Testis (tissue), 2 donors: ENCODE measurements at regions not wholly inside any gene's neighbourhood (a gene's known extent, or its start where the extent isn't known, plus 50 kb on each side); places are given as distances from the start of the nearest gene placed in this dataset.
A peak's percentile ranks its signal among the peaks of the same experiment; 100 is the strongest.

Experiments used
- DNase-seq: peaks from one replicate; pipeline ENCODE4 v3.0.0-alpha.2; 2019
- H3K27ac ChIP-seq, 2 donors: fragments of 200-600 bp; sonication (generic); one replicate each; pipeline ENCODE4 v1.5.1; 2019
- H3K27me3 ChIP-seq: fragments of 200-600 bp; sonication (generic); one replicate; pipeline ENCODE4 v1.5.1; 2019
- H3K36me3 ChIP-seq: fragments of 200-600 bp; sonication (generic); one replicate; pipeline ENCODE4 v1.5.1; 2017; ENCODE audit warnings: low read depth; ENCODE audit errors: missing control alignments
- H3K4me1 ChIP-seq: fragments of 200-600 bp; sonication (generic); one replicate; pipeline ENCODE4 v1.5.1; 2019
- H3K4me3 ChIP-seq, 2 donors: fragments of 200-600 bp; sonication (generic); one replicate each; pipeline ENCODE4 v1.5.1; 2017 to 2019
- H3K9me3 ChIP-seq: fragments of 200-600 bp; sonication (generic); one replicate; pipeline ENCODE4 v1.5.1; 2017
- CTCF ChIP-seq, 3 experiments: fragments of 450-650 bp in 2 of 3; fragments of 200-600 bp in 1 of 3; sonication (generic) in 1 of 3; IDR thresholded peaks; one replicate each; pipeline ENCODE4 v1.5.1; 2016 to 2019; ENCODE audit warnings: antibody characterized with exemption in 3 of 3, mild to moderate bottlenecking in 2 of 3, moderate library complexity in 1 of 3
- POLR2A ChIP-seq: fragments of 450-650 bp; IDR thresholded peaks from one replicate; pipeline ENCODE4 v1.6.1; 2017; ENCODE audit warnings: antibody characterized with exemption, mild to moderate bottlenecking, moderate library complexity
- WGBS, 2 donors: methylation state at CpG; one replicate each; pipeline ENCODE4 v1.1.5; 2018; 5-methylcytosine and 5-hydroxymethylcytosine counted together
- intact Hi-C: fragments of 100-400 bp; cut with DNase I; formaldehyde crosslinking; loops from one replicate; pipeline ENCODE4 v1.15.1; 2023; ENCODE audit warnings: low total_unique reads

- peak overlapping the region; percentile 54 to 74 for H3K27ac ChIP-seq
- H3K4me3 ChIP-seq = no peak overlapping the region
- H3K9me3 ChIP-seq = no peaks in the 10 kb centered on the region
- H3K4me1 ChIP-seq = peaks cover 12% of the 10 kb centered on the region
- intact Hi-C loops = no loop called here
- H3K36me3 ChIP-seq = no peaks in the 10 kb centered on the region
- no peaks in the 10 kb centered on the region for H3K27me3 ChIP-seq
- peak; percentile 72 for DNase-seq
- WGBS, 2 donors = 59 to 63% methylated on average over 3 of the region's 3 CpGs
- TF ChIP-seq POLR2A (no peak), CTCF (IDR thresholded peaks at IDR 0.05) (no peak)
Observed at GRCh38 chr9:85202596-85202995, 533.1 kb downstream of the NTRK2 start.

GRCh38 chr9:85200726-85201404, 531.3 kb downstream of the NTRK2 start:
- Histone ChIP-seq H3K27me3 (no peaks in the 10 kb centered on the region), H3K4me3 (no peak overlapping the region), H3K27ac (peak overlapping the region in 1 of 2 donors; percentile 54), H3K36me3 (no peaks in the 10 kb centered on the region), H3K9me3 (no peaks in the 10 kb centered on the region), H3K4me1 (peaks cover 12% of the 10 kb centered on the region)
- no peak for DNase-seq
- TF ChIP-seq CTCF (IDR thresholded peaks at IDR 0.05) (no peak), POLR2A (no peak)
- intact Hi-C loops = no loop called here
- WGBS, 2 donors = 71 to 74% methylated on average over 3 of the region's 3 CpGs

- 48 to 63% methylated on average over 1 of the region's 1 CpG for WGBS, 2 donors
- intact Hi-C loops = no loop called here
- H3K27me3 ChIP-seq = no peaks in the 10 kb centered on the region
- H3K4me3 ChIP-seq = no peak overlapping the region
- no peaks in the 10 kb centered on the region for H3K9me3 ChIP-seq
- H3K27ac ChIP-seq = no peak overlapping the region
- no peak for TF ChIP-seq POLR2A
- no peak for TF ChIP-seq CTCF (IDR thresholded peaks at IDR 0.05)
- H3K36me3 ChIP-seq = no peaks in the 10 kb centered on the region
- DNase-seq = no peak
- peaks cover 12% of the 10 kb centered on the region for H3K4me1 ChIP-seq
Observed at GRCh38 chr9:85199866-85200495, 530.5 kb downstream of the NTRK2 start.

GRCh38 chr9:85192750-85193149, 523.2 kb downstream of the NTRK2 start:
- Histone ChIP-seq H3K36me3 (no peaks in the 10 kb centered on the region), H3K27ac (no peak overlapping the region), H3K4me1 (no peaks in the 10 kb centered on the region), H3K9me3 (no peaks in the 10 kb centered on the region), H3K27me3 (no peaks in the 10 kb centered on the region), H3K4me3 (no peak overlapping the region)
- WGBS, 2 donors = 93% methylated on average over 4 of the region's 4 CpGs
- no peak for DNase-seq
- intact Hi-C loops = no loop called here
- no peak for TF ChIP-seq CTCF (IDR thresholded peaks at IDR 0.05)
- TF ChIP-seq POLR2A = no peak

- 89 to 94% methylated on average over 2 of the region's 2 CpGs for WGBS, 2 donors
- Histone ChIP-seq H3K4me1 (no peaks in the 10 kb centered on the region), H3K4me3 (no peak overlapping the region), H3K27me3 (no peaks in the 10 kb centered on the region), H3K27ac (no peak overlapping the region), H3K9me3 (no peaks in the 10 kb centered on the region), H3K36me3 (no peaks in the 10 kb centered on the region)
- intact Hi-C loops = no loop called here
- TF ChIP-seq CTCF (IDR thresholded peaks at IDR 0.05) (no peak), POLR2A (no peak)
- no peak for DNase-seq
Observed at GRCh38 chr9:85186218-85186585, 516.7 kb downstream of the NTRK2 start.
